ENCODE measurements at regions not wholly inside any gene's neighbourhood (a gene's known extent, or its start where the extent isn't known, plus 50 kb on each side); places are given as distances from the start of the nearest gene placed in this dataset.
"Not testable (repeated sequence)": the region's sequence is repeated elsewhere in the genome, so short reads cannot be mapped to it uniquely, and the experiment has no call there.

GRCh38 chr2:222351035-222351434 lies 52.2 kb upstream of the PAX3 start:
- H3K9ac ChIP-seq (ENCODE audit: low read depth, low read length): no peak overlapping the region
- H3K4me1 ChIP-seq (ENCODE audit: insufficient read depth, low read length): no peaks in the 10 kb centered on the region
- H3K9me3 ChIP-seq (ENCODE audit: control insufficient read depth, insufficient read depth, low read length): peaks cover 4% of the 10 kb centered on the region; the same call in 1 of the 2 replicates
- no peaks in the 10 kb centered on the region for H3K36me3 ChIP-seq (ENCODE audit: insufficient read depth, low read length)

- no peaks in the 10 kb centered on the region for H3K36me3 ChIP-seq (ENCODE audit: insufficient read depth, low read length)
- peaks cover 4% of the 10 kb centered on the region; the same call in 1 of the 2 replicates for H3K9me3 ChIP-seq (ENCODE audit: control insufficient read depth, insufficient read depth, low read length)
- H3K9ac ChIP-seq (ENCODE audit: low read depth, low read length): no peak overlapping the region
- no peaks in the 10 kb centered on the region for H3K4me1 ChIP-seq (ENCODE audit: insufficient read depth, low read length)
Observed at GRCh38 chr2:222352981-222353380, 54.2 kb upstream of the PAX3 start.

- Histone ChIP-seq H3K9me3 (ENCODE audit: control insufficient read depth, insufficient read depth, low read length) (peaks cover 4% of the 10 kb centered on the region; the same call in 1 of the 2 replicates), H3K36me3 (ENCODE audit: insufficient read depth, low read length) (no peaks in the 10 kb centered on the region), H3K9ac (ENCODE audit: low read depth, low read length) (no peak overlapping the region), H3K4me1 (ENCODE audit: insufficient read depth, low read length) (no peaks in the 10 kb centered on the region)
Observed at GRCh38 chr2:222353993-222354392, 55.2 kb upstream of the PAX3 start.

- Histone ChIP-seq H3K36me3 (ENCODE audit: insufficient read depth, low read length) (no peaks in the 10 kb centered on the region), H3K9me3 (ENCODE audit: control insufficient read depth, insufficient read depth, low read length) (peaks cover 4% of the 10 kb centered on the region; the same call in 1 of the 2 replicates), H3K9ac (ENCODE audit: low read depth, low read length) (no peak overlapping the region), H3K4me1 (ENCODE audit: insufficient read depth, low read length) (no peaks in the 10 kb centered on the region)
Observed at GRCh38 chr2:222355860-222356259, 57.1 kb upstream of the PAX3 start.

- H3K4me1 ChIP-seq (ENCODE audit: insufficient read depth, low read length): no peaks in the 10 kb centered on the region
- H3K9me3 ChIP-seq (ENCODE audit: control insufficient read depth, insufficient read depth, low read length): no peaks in the 10 kb centered on the region; the same call in 1 of the 2 replicates
- H3K9ac ChIP-seq (ENCODE audit: low read depth, low read length): no peak overlapping the region
- no peaks in the 10 kb centered on the region for H3K36me3 ChIP-seq (ENCODE audit: insufficient read depth, low read length)
Observed at GRCh38 chr2:222357930-222358329, 59.1 kb upstream of the PAX3 start.

- Histone ChIP-seq H3K9ac (ENCODE audit: low read depth, low read length) (no peak overlapping the region), H3K36me3 (ENCODE audit: insufficient read depth, low read length) (no peaks in the 10 kb centered on the region), H3K9me3 (ENCODE audit: control insufficient read depth, insufficient read depth, low read length) (no peaks in the 10 kb centered on the region; the same call in 1 of the 2 replicates), H3K4me1 (ENCODE audit: insufficient read depth, low read length) (no peaks in the 10 kb centered on the region)
Observed at GRCh38 chr2:222358876-222359275, 60.1 kb upstream of the PAX3 start.

- H3K4me1 ChIP-seq (ENCODE audit: insufficient read depth, low read length): no peaks in the 10 kb centered on the region
- H3K9me3 ChIP-seq (ENCODE audit: control insufficient read depth, insufficient read depth, low read length): no peaks in the 10 kb centered on the region; the same call in 1 of the 2 replicates
- no peaks in the 10 kb centered on the region for H3K36me3 ChIP-seq (ENCODE audit: insufficient read depth, low read length)
- H3K9ac ChIP-seq (ENCODE audit: low read depth, low read length): no peak overlapping the region
Observed at GRCh38 chr2:222360146-222360545, 61.3 kb upstream of the PAX3 start.

GRCh38 chr2:222360997-222361396 lies 62.2 kb upstream of the PAX3 start:
- Histone ChIP-seq H3K36me3 (ENCODE audit: insufficient read depth, low read length) (no peaks in the 10 kb centered on the region), H3K4me1 (ENCODE audit: insufficient read depth, low read length) (no peaks in the 10 kb centered on the region), H3K9ac (ENCODE audit: low read depth, low read length) (no peak overlapping the region), H3K9me3 (ENCODE audit: control insufficient read depth, insufficient read depth, low read length) (no peaks in the 10 kb centered on the region; the same call in 1 of the 2 replicates)

- H3K36me3 ChIP-seq (ENCODE audit: insufficient read depth, low read length): no peaks in the 10 kb centered on the region
- H3K9ac ChIP-seq (ENCODE audit: low read depth, low read length): no peak overlapping the region
- no peaks in the 10 kb centered on the region; the same call in 1 of the 2 replicates for H3K9me3 ChIP-seq (ENCODE audit: control insufficient read depth, insufficient read depth, low read length)
- no peaks in the 10 kb centered on the region for H3K4me1 ChIP-seq (ENCODE audit: insufficient read depth, low read length)
Observed at GRCh38 chr2:222361787-222362186, 62.6 kb upstream of the SGPP2 start.

GRCh38 chr2:222362336-222362735 lies 62.0 kb upstream of the SGPP2 start:
- Histone ChIP-seq H3K4me1 (ENCODE audit: insufficient read depth, low read length) (no peaks in the 10 kb centered on the region), H3K9me3 (ENCODE audit: control insufficient read depth, insufficient read depth, low read length) (no peaks in the 10 kb centered on the region; the same call in 1 of the 2 replicates), H3K9ac (ENCODE audit: low read depth, low read length) (no peak overlapping the region), H3K36me3 (ENCODE audit: insufficient read depth, low read length) (no peaks in the 10 kb centered on the region)

- Histone ChIP-seq H3K36me3 (ENCODE audit: insufficient read depth, low read length) (no peaks in the 10 kb centered on the region), H3K9ac (ENCODE audit: low read depth, low read length) (no peak overlapping the region), H3K9me3 (ENCODE audit: control insufficient read depth, insufficient read depth, low read length) (peaks cover under 1% of the 10 kb centered on the region; the same call in 1 of the 2 replicates), H3K4me1 (ENCODE audit: insufficient read depth, low read length) (no peaks in the 10 kb centered on the region)
Observed at GRCh38 chr2:222364285-222364895, 60.0 kb upstream of the SGPP2 start.

GRCh38 chr2:222368280-222368679 lies 56.1 kb upstream of the SGPP2 start:
- not testable (repeated sequence) for H3K9me3 ChIP-seq (ENCODE audit: control insufficient read depth, insufficient read depth, low read length); H3K4me1 ChIP-seq (ENCODE audit: insufficient read depth, low read length); H3K36me3 ChIP-seq (ENCODE audit: insufficient read depth, low read length)
- H3K9ac ChIP-seq (ENCODE audit: low read depth, low read length): peak overlapping the region; percentile 22; the same call in 1 of the 2 replicates

- no peaks in the 10 kb centered on the region for H3K36me3 ChIP-seq (ENCODE audit: insufficient read depth, low read length)
- no peak overlapping the region for H3K9ac ChIP-seq (ENCODE audit: low read depth, low read length)
- H3K4me1 ChIP-seq (ENCODE audit: insufficient read depth, low read length): no peaks in the 10 kb centered on the region
- H3K9me3 ChIP-seq (ENCODE audit: control insufficient read depth, insufficient read depth, low read length): peaks cover 6% of the 10 kb centered on the region
Observed at GRCh38 chr2:222372993-222373392, 51.4 kb upstream of the SGPP2 start.

Data from ES-I3 (cell line).